ENCODE measurements at regions not wholly inside any gene's neighbourhood (a gene's known extent, or its start where the extent isn't known, plus 50 kb on each side); places are given as distances from the start of the nearest gene placed in this dataset.

- TF ChIP-seq CTCF (IDR thresholded peaks at IDR 0.05; ENCODE audit: insufficient read depth, low read length, poor library complexity, severe bottlenecking) (no peak), EZH2phosphoT487 (conservative IDR thresholded peaks at IDR 0.05; ENCODE audit: low read length) (no peak)
These were observed 494.3 kb upstream of the USP15 start for GRCh38 chr12:61765926-61766325.
